ENCODE measurements at regions not wholly inside any gene's neighbourhood (a gene's known extent, or its start where the extent isn't known, plus 50 kb on each side); places are given as distances from the start of the nearest gene placed in this dataset.

DNA sequence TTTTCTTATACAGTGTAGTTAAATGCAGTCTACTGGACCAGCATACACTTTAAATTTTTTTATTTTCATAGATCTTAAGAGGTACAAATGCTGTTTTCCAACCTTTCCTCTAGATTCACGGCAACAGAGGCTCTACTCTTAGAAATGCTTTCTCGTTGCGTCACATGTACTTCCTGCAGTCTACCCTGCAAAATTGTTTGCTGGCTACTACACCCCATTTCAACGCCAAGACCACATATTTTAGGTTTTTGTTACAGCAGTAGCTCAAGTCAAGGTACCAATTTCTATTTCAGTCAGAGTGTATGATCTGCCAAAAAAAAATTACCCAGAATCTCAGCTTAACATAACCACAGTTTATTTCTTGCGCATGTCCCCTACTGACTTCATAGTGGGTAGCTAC is 94.1 kb downstream of the TNFSF13B start:
- Histone ChIP-seq H3K9ac (ENCODE audit: control insufficient read depth, extremely low read depth, insufficient read depth, low read length) (no peak overlapping the region), H3K36me3 (ENCODE audit: control insufficient read depth in 2 of 2, extremely low read depth in 1 of 2, insufficient read depth in 2 of 2, low read length in 2 of 2) (no peaks in the 10 kb centered on the region), H3K27ac (ENCODE audit: control insufficient read depth, insufficient read depth, low read length) (no peak overlapping the region), H4K20me1 (ENCODE audit: control insufficient read depth, extremely low read depth, insufficient read depth, low read length) (no peaks in the 10 kb centered on the region), H3K4me3 (ENCODE audit: control insufficient read depth in 2 of 3, extremely low read depth in 1 of 3, insufficient read depth in 2 of 3, low read depth in 1 of 3, low read length in 3 of 3) (no peak overlapping the region), H3K79me2 (ENCODE audit: control insufficient read depth, insufficient read depth, low read length) (no peaks in the 10 kb centered on the region), H3K9me1 (ENCODE audit: control insufficient read depth, extremely low read depth, insufficient read depth, low read length) (no peaks in the 10 kb centered on the region), H3K4me2 (ENCODE audit: control insufficient read depth, extremely low read depth, insufficient read depth, low read depth, low read length) (no peak overlapping the region), H3K27me3 (ENCODE audit: control insufficient read depth, extremely low read depth, insufficient read depth, low read length) (no peaks in the 10 kb centered on the region), H3K4me1 (ENCODE audit: control insufficient read depth, extremely low read depth, insufficient read depth, low read length) (no peaks in the 10 kb centered on the region), H2AFZ (ENCODE audit: control insufficient read depth, low read length) (no peak overlapping the region), H3K9me3 (ENCODE audit: control insufficient read depth, low read depth, low read length) (no peaks in the 10 kb centered on the region)
- FAIRE-seq (no peak), DNase-seq (ENCODE audit: low read depth, low spot score) (no peak)
- dilution Hi-C loops (cut with MboI; ENCODE audit: extremely low pct_ligation_motif_present, low sequenced_read_pairs): no loop called here
- TF ChIP-seq EZH2 (IDR thresholded peaks at IDR 0.05; ENCODE audit: low read length): no peak
- TF ChIP-seq, protein P1, sequence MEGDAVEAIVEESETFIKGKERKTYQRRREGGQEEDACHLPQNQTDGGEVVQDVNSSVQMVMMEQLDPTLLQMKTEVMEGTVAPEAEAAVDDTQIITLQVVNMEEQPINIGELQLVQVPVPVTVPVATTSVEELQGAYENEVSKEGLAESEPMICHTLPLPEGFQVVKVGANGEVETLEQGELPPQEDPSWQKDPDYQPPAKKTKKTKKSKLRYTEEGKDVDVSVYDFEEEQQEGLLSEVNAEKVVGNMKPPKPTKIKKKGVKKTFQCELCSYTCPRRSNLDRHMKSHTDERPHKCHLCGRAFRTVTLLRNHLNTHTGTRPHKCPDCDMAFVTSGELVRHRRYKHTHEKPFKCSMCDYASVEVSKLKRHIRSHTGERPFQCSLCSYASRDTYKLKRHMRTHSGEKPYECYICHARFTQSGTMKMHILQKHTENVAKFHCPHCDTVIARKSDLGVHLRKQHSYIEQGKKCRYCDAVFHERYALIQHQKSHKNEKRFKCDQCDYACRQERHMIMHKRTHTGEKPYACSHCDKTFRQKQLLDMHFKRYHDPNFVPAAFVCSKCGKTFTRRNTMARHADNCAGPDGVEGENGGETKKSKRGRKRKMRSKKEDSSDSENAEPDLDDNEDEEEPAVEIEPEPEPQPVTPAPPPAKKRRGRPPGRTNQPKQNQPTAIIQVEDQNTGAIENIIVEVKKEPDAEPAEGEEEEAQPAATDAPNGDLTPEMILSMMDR (optimal IDR thresholded peaks at IDR 0.05 in 1 of 3, IDR thresholded peaks at IDR 0.05 in 1 of 3, conservative IDR thresholded peaks at IDR 0.05 in 1 of 3; ENCODE audit: extremely low read depth in 1 of 3, insufficient read depth in 2 of 3, low read length in 3 of 3): no peak

DNA sequence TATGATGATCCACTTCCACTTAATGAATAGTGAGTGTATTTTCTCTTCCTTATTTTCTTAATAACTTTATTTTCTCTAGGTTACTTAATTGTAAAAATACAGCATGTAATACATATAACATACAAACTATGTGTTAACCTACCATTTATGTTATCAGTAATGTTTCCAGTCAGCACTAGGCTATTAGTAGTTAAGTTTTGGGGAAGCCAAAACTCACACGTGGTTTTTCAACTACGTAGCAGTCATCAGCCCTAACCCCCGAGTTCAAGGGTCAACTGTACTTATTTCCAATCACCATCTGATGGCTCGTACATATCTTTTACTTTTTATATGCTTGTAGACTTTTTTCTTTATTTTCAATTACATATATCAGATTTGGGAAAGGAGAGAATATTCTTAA is 95.7 kb downstream of the TNFSF13B start:
- H3K9me1 ChIP-seq (ENCODE audit: control insufficient read depth, extremely low read depth, insufficient read depth, low read length): no peaks in the 10 kb centered on the region
- DNase-seq (ENCODE audit: low read depth, low spot score): no peak
- H3K4me3 ChIP-seq (ENCODE audit: control insufficient read depth in 2 of 3, extremely low read depth in 1 of 3, insufficient read depth in 2 of 3, low read depth in 1 of 3, low read length in 3 of 3): no peak overlapping the region
- H2AFZ ChIP-seq (ENCODE audit: control insufficient read depth, low read length): no peak overlapping the region
- no peaks in the 10 kb centered on the region for H4K20me1 ChIP-seq (ENCODE audit: control insufficient read depth, extremely low read depth, insufficient read depth, low read length)
- no peaks in the 10 kb centered on the region for H3K9me3 ChIP-seq (ENCODE audit: control insufficient read depth, low read depth, low read length)
- dilution Hi-C loops (cut with MboI; ENCODE audit: extremely low pct_ligation_motif_present, low sequenced_read_pairs): no loop called here
- no peaks in the 10 kb centered on the region for H3K79me2 ChIP-seq (ENCODE audit: control insufficient read depth, insufficient read depth, low read length)
- no peaks in the 10 kb centered on the region for H3K36me3 ChIP-seq (ENCODE audit: control insufficient read depth in 2 of 2, extremely low read depth in 1 of 2, insufficient read depth in 2 of 2, low read length in 2 of 2)
- no peak overlapping the region for H3K9ac ChIP-seq (ENCODE audit: control insufficient read depth, extremely low read depth, insufficient read depth, low read length)
- FAIRE-seq: no peak
- no peaks in the 10 kb centered on the region for H3K27me3 ChIP-seq (ENCODE audit: control insufficient read depth, extremely low read depth, insufficient read depth, low read length)
- H3K4me2 ChIP-seq (ENCODE audit: control insufficient read depth, extremely low read depth, insufficient read depth, low read depth, low read length): no peak overlapping the region
- no peak overlapping the region for H3K27ac ChIP-seq (ENCODE audit: control insufficient read depth, insufficient read depth, low read length)
- H3K4me1 ChIP-seq (ENCODE audit: control insufficient read depth, extremely low read depth, insufficient read depth, low read length): no peaks in the 10 kb centered on the region
- TF ChIP-seq, protein P1 (optimal IDR thresholded peaks at IDR 0.05 in 1 of 3, IDR thresholded peaks at IDR 0.05 in 1 of 3, conservative IDR thresholded peaks at IDR 0.05 in 1 of 3; ENCODE audit: extremely low read depth in 1 of 3, insufficient read depth in 2 of 3, low read length in 3 of 3): no peak
- TF ChIP-seq EZH2 (IDR thresholded peaks at IDR 0.05; ENCODE audit: low read length): no peak

Measured in keratinocyte (primary cell).